ENCODE measurements at regions not wholly inside any gene's neighbourhood (a gene's known extent, or its start where the extent isn't known, plus 50 kb on each side); places are given as distances from the start of the nearest gene placed in this dataset.

GRCh38 chr18:29301048-29301447 lies 1124.1 kb upstream of the CDH2 start:
- Histone ChIP-seq H3K27ac (ENCODE audit: low read depth, low read length, poor library complexity, severe bottlenecking) (no peak overlapping the region), H3K36me3 (ENCODE audit: insufficient read depth, low read length, poor library complexity, severe bottlenecking) (no peaks in the 10 kb centered on the region), H3K4me3 (ENCODE audit: low read depth, low read length, poor library complexity, severe bottlenecking) (no peak overlapping the region), H3K4me1 (ENCODE audit: insufficient read depth, low read length, poor library complexity, severe bottlenecking) (no peaks in the 10 kb centered on the region), H3K27me3 (replicated peaks; ENCODE audit: insufficient read depth, low read depth, low read length, poor library complexity) (no peaks in the 10 kb centered on the region), H3K9me3 (ENCODE audit: low read depth, low read length, poor library complexity, severe bottlenecking) (no peaks in the 10 kb centered on the region)
- DNase-seq (ENCODE audit: low spot score) = no peak
- POLR2A ChIA-PET (ENCODE audit: low non-redundant PET) = no interaction called here
- intact Hi-C loops (cut with micrococcal nuclease; ENCODE audit: unreplicated experiment) = no loop called here
- CTCF ChIA-PET = no interaction called here
- BruUV-seq (replicated peaks) = no TSS peak
- TF ChIP-seq EZH2 (IDR thresholded peaks at IDR 0.05; ENCODE audit: borderline replicate concordance, low read depth, low read length, poor library complexity, severe bottlenecking) (no peak), CTCF (conservative IDR thresholded peaks at IDR 0.05; ENCODE audit: low read depth, low read length) (no peak)

GRCh38 chr18:29285471-29285870 lies 1108.5 kb upstream of the CDH2 start:
- TF ChIP-seq EZH2 (IDR thresholded peaks at IDR 0.05; ENCODE audit: borderline replicate concordance, low read depth, low read length, poor library complexity, severe bottlenecking) (no peak), CTCF (conservative IDR thresholded peaks at IDR 0.05; ENCODE audit: low read depth, low read length) (no peak)
- Histone ChIP-seq H3K36me3 (ENCODE audit: insufficient read depth, low read length, poor library complexity, severe bottlenecking) (no peaks in the 10 kb centered on the region), H3K4me1 (ENCODE audit: insufficient read depth, low read length, poor library complexity, severe bottlenecking) (no peaks in the 10 kb centered on the region), H3K27me3 (replicated peaks; ENCODE audit: insufficient read depth, low read depth, low read length, poor library complexity) (no peaks in the 10 kb centered on the region), H3K27ac (ENCODE audit: low read depth, low read length, poor library complexity, severe bottlenecking) (no peak overlapping the region), H3K9me3 (ENCODE audit: low read depth, low read length, poor library complexity, severe bottlenecking) (no peaks in the 10 kb centered on the region), H3K4me3 (ENCODE audit: low read depth, low read length, poor library complexity, severe bottlenecking) (no peak overlapping the region)
- BruUV-seq (replicated peaks) = no TSS peak
- DNase-seq (ENCODE audit: low spot score) = no peak
- ChIA-PET POLR2A (ENCODE audit: low non-redundant PET) (no interaction called here), CTCF (no interaction called here)
- intact Hi-C loops (cut with micrococcal nuclease; ENCODE audit: unreplicated experiment) = no loop called here

- Histone ChIP-seq H3K4me3 (ENCODE audit: low read depth, low read length, poor library complexity, severe bottlenecking) (no peak overlapping the region), H3K27me3 (replicated peaks; ENCODE audit: insufficient read depth, low read depth, low read length, poor library complexity) (no peaks in the 10 kb centered on the region), H3K36me3 (ENCODE audit: insufficient read depth, low read length, poor library complexity, severe bottlenecking) (no peaks in the 10 kb centered on the region), H3K4me1 (ENCODE audit: insufficient read depth, low read length, poor library complexity, severe bottlenecking) (no peaks in the 10 kb centered on the region), H3K9me3 (ENCODE audit: low read depth, low read length, poor library complexity, severe bottlenecking) (no peaks in the 10 kb centered on the region), H3K27ac (ENCODE audit: low read depth, low read length, poor library complexity, severe bottlenecking) (no peak overlapping the region)
- CTCF ChIA-PET = no interaction called here
- no peak for TF ChIP-seq CTCF (conservative IDR thresholded peaks at IDR 0.05; ENCODE audit: low read depth, low read length)
- TF ChIP-seq EZH2 (IDR thresholded peaks at IDR 0.05; ENCODE audit: borderline replicate concordance, low read depth, low read length, poor library complexity, severe bottlenecking) = no peak
- BruUV-seq (replicated peaks) = no TSS peak
- no peak for DNase-seq (ENCODE audit: low spot score)
- POLR2A ChIA-PET (ENCODE audit: low non-redundant PET) = no interaction called here
- intact Hi-C loops (cut with micrococcal nuclease; ENCODE audit: unreplicated experiment) = no loop called here
These were observed 1094.6 kb upstream of the CDH2 start for GRCh38 chr18:29271501-29271900.

All from A673 (cell line).